WTC11 (cell line): ENCODE measurements at regions not wholly inside any gene's neighbourhood (a gene's known extent, or its start where the extent isn't known, plus 50 kb on each side); places are given as distances from the start of the nearest gene placed in this dataset.

ENCODE experiments used
- ATAC-seq: fragments of 200-7000 bp; cut with Tn5 transposase; 2 replicates; pipeline ENCODE4 v1.10.0; 2021; ENCODE audit warnings: mild to moderate bottlenecking, moderate library complexity
- CTCF ChIA-PET: fragments of 300-600 bp; sonication (Branson Sonifier 250); formaldehyde crosslinking; loops from one replicate; lab custom pipeline; 2021; ENCODE audit warnings: antibody characterized with exemption; lab: Charles Lee
- POLR2A ChIA-PET: fragments of 350-600 bp; sonication (Branson Sonifier 250); formaldehyde crosslinking; loops from one replicate; lab custom pipeline; 2021; ENCODE audit warnings: antibody characterized with exemption; lab: Charles Lee
- DNase-seq: peaks from one replicate; pipeline ENCODE4 v3.0.0; 2021; ENCODE audit warnings: low spot score
- H3K27ac Mint-ChIP-seq: 2 replicates; pipeline ENCODE4 v1.8.0; 2021; ENCODE audit warnings: mixed read lengths
- H3K27me3 Mint-ChIP-seq: 2 replicates; pipeline ENCODE4 v1.8.0; 2021; ENCODE audit warnings: low read depth, mild to moderate bottlenecking, moderate library complexity, mixed read lengths
- H3K36me3 Mint-ChIP-seq: 2 replicates; pipeline ENCODE4 v1.8.0; 2021; ENCODE audit warnings: mixed read lengths
- H3K4me1 Mint-ChIP-seq: 2 replicates; pipeline ENCODE4 v1.8.0; 2022; ENCODE audit warnings: mixed read lengths
- H3K4me3 Mint-ChIP-seq: 2 replicates; pipeline ENCODE4 v1.8.0; 2021; ENCODE audit warnings: mild to moderate bottlenecking, moderate library complexity, mixed read lengths
- H3K9me3 Mint-ChIP-seq: 2 replicates; pipeline ENCODE4 v1.8.0; 2021; ENCODE audit warnings: mixed read lengths
- ETV6 ChIP-seq: sonication (generic); formaldehyde crosslinking; IDR thresholded peaks from 2 replicates; pipeline ENCODE4 v1.8.1; 2022; ENCODE audit warnings: mild to moderate bottlenecking, missing genetic modification reagents
- FOXP1 ChIP-seq: sonication (generic); formaldehyde crosslinking; IDR thresholded peaks from 2 replicates; pipeline ENCODE4 v1.8.0; 2022; ENCODE audit warnings: missing genetic modification reagents, mild to moderate bottlenecking, moderate library complexity, borderline replicate concordance
- GTF2I ChIP-seq: fragments of 250-450 bp; sonication (Bioruptor Pico); conservative IDR thresholded peaks from 2 replicates; pipeline ENCODE4 v1.4.0; 2021; ENCODE audit warnings: mild to moderate bottlenecking
- JUN ChIP-seq: sonication (generic); formaldehyde crosslinking; IDR thresholded peaks from 2 replicates; pipeline ENCODE4 v1.8.0; 2023; ENCODE audit warnings: mild to moderate bottlenecking, missing genetic modification reagents
- KAT7 ChIP-seq: sonication (generic); formaldehyde crosslinking; IDR thresholded peaks from 2 replicates; pipeline ENCODE4 v1.8.1; 2023; ENCODE audit warnings: missing genetic modification reagents, mild to moderate bottlenecking, borderline replicate concordance
- NFATC4 ChIP-seq: fragments of 250-450 bp; sonication (Bioruptor Pico); IDR thresholded peaks from 2 replicates; pipeline ENCODE4 v1.9.0; 2021; ENCODE audit warnings: mild to moderate bottlenecking
- SMAD4 ChIP-seq: sonication (generic); formaldehyde crosslinking; IDR thresholded peaks from 2 replicates; pipeline ENCODE4 v1.8.0; 2022; ENCODE audit warnings: mild to moderate bottlenecking, missing genetic modification reagents
- ZNF121 ChIP-seq: sonication (generic); formaldehyde crosslinking; IDR thresholded peaks from 2 replicates; pipeline ENCODE4 v1.8.0; 2023; ENCODE audit warnings: missing genetic modification reagents
- ZNF416 ChIP-seq: fragments of 250-450 bp; sonication (Bioruptor Pico); IDR thresholded peaks from 2 replicates; pipeline ENCODE4 v1.9.0; 2021; ENCODE audit warnings: mild to moderate bottlenecking, inconsistent platforms
- TF ChIP-seq, protein P1 (sequence below): sonication (generic); formaldehyde crosslinking; IDR thresholded peaks from 2 replicates; pipeline ENCODE4 v1.8.1; 2023; ENCODE audit warnings: mild to moderate bottlenecking, missing genetic modification reagents, borderline replicate concordance
- TF ChIP-seq, protein P2 (sequence below): sonication (generic); formaldehyde crosslinking; IDR thresholded peaks from 2 replicates; pipeline ENCODE4 v1.8.0; 2023; ENCODE audit warnings: missing genetic modification reagents, mild to moderate bottlenecking, borderline replicate concordance
- TF ChIP-seq, protein P3 (sequence below): sonication (generic); formaldehyde crosslinking; IDR thresholded peaks from 2 replicates; pipeline ENCODE4 v1.8.1; 2022; ENCODE audit warnings: low read depth, missing genetic modification reagents, borderline replicate concordance
- TF ChIP-seq, protein P4 (sequence below): sonication (generic); formaldehyde crosslinking; IDR thresholded peaks from 2 replicates; pipeline ENCODE4 v1.8.1; 2022; ENCODE audit warnings: mild to moderate bottlenecking, missing genetic modification reagents, moderate library complexity, borderline replicate concordance
- TF ChIP-seq, protein P5 (sequence below): sonication (generic); formaldehyde crosslinking; IDR thresholded peaks from 2 replicates; pipeline ENCODE4 v1.8.1; 2022; ENCODE audit warnings: missing genetic modification reagents, borderline replicate concordance

DNA sequence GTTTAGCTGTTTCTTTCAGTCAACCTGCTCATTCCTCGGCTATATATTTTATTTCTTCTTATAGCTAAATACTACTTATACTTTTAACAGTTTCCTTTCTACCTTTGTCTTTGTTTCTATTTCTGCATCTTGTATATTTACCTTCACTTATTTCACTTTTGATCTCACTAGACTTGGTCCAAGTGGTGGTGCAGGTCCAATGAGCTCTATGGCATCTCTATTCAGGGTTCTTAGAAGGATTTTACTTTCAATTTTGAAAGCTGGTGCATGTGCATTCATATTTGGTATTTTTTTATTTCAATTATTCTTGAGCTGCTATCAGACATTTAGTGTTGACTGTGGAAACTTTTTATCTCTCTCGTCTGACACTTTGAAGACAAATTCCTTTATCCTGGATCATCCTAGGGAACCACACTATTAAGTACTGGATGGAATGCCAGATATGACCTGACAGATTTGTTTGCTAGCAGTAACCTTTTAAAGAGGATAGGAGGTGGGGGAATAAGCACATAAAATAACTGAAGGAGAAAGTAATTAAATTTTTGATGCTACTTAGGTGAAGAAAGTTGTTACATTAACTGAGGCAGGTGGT, 123.1 kb upstream of the PJA2 start:
- H3K9me3 Mint-ChIP-seq = no peaks in the 10 kb centered on the region
- DNase-seq = no peak

More for the DNA sequence above, 123.1 kb upstream of the PJA2 start:
- TF ChIP-seq, protein P1, sequence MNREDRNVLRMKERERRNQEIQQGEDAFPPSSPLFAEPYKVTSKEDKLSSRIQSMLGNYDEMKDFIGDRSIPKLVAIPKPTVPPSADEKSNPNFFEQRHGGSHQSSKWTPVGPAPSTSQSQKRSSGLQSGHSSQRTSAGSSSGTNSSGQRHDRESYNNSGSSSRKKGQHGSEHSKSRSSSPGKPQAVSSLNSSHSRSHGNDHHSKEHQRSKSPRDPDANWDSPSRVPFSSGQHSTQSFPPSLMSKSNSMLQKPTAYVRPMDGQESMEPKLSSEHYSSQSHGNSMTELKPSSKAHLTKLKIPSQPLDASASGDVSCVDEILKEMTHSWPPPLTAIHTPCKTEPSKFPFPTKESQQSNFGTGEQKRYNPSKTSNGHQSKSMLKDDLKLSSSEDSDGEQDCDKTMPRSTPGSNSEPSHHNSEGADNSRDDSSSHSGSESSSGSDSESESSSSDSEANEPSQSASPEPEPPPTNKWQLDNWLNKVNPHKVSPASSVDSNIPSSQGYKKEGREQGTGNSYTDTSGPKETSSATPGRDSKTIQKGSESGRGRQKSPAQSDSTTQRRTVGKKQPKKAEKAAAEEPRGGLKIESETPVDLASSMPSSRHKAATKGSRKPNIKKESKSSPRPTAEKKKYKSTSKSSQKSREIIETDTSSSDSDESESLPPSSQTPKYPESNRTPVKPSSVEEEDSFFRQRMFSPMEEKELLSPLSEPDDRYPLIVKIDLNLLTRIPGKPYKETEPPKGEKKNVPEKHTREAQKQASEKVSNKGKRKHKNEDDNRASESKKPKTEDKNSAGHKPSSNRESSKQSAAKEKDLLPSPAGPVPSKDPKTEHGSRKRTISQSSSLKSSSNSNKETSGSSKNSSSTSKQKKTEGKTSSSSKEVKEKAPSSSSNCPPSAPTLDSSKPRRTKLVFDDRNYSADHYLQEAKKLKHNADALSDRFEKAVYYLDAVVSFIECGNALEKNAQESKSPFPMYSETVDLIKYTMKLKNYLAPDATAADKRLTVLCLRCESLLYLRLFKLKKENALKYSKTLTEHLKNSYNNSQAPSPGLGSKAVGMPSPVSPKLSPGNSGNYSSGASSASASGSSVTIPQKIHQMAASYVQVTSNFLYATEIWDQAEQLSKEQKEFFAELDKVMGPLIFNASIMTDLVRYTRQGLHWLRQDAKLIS (CRISPR knock-in tag) = no peak
- TF ChIP-seq, protein P2, sequence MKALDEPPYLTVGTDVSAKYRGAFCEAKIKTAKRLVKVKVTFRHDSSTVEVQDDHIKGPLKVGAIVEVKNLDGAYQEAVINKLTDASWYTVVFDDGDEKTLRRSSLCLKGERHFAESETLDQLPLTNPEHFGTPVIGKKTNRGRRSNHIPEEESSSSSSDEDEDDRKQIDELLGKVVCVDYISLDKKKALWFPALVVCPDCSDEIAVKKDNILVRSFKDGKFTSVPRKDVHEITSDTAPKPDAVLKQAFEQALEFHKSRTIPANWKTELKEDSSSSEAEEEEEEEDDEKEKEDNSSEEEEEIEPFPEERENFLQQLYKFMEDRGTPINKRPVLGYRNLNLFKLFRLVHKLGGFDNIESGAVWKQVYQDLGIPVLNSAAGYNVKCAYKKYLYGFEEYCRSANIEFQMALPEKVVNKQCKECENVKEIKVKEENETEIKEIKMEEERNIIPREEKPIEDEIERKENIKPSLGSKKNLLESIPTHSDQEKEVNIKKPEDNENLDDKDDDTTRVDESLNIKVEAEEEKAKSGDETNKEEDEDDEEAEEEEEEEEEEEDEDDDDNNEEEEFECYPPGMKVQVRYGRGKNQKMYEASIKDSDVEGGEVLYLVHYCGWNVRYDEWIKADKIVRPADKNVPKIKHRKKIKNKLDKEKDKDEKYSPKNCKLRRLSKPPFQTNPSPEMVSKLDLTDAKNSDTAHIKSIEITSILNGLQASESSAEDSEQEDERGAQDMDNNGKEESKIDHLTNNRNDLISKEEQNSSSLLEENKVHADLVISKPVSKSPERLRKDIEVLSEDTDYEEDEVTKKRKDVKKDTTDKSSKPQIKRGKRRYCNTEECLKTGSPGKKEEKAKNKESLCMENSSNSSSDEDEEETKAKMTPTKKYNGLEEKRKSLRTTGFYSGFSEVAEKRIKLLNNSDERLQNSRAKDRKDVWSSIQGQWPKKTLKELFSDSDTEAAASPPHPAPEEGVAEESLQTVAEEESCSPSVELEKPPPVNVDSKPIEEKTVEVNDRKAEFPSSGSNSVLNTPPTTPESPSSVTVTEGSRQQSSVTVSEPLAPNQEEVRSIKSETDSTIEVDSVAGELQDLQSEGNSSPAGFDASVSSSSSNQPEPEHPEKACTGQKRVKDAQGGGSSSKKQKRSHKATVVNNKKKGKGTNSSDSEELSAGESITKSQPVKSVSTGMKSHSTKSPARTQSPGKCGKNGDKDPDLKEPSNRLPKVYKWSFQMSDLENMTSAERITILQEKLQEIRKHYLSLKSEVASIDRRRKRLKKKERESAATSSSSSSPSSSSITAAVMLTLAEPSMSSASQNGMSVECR = no peak
- TF ChIP-seq FOXP1 = no peak
- no peak for TF ChIP-seq NFATC4 (CRISPR knock-in tag)
- TF ChIP-seq JUN (CRISPR knock-in tag) = no peak
- no peak for TF ChIP-seq ZNF416 (CRISPR knock-in tag)
- TF ChIP-seq, protein P3, sequence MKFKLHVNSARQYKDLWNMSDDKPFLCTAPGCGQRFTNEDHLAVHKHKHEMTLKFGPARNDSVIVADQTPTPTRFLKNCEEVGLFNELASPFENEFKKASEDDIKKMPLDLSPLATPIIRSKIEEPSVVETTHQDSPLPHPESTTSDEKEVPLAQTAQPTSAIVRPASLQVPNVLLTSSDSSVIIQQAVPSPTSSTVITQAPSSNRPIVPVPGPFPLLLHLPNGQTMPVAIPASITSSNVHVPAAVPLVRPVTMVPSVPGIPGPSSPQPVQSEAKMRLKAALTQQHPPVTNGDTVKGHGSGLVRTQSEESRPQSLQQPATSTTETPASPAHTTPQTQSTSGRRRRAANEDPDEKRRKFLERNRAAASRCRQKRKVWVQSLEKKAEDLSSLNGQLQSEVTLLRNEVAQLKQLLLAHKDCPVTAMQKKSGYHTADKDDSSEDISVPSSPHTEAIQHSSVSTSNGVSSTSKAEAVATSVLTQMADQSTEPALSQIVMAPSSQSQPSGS = no peak
- no peak for TF ChIP-seq SMAD4 (CRISPR knock-in tag)
- no peak for TF ChIP-seq ZNF121 (CRISPR knock-in tag)
- no peak for TF ChIP-seq GTF2I (CRISPR knock-in tag)
- TF ChIP-seq, protein P4, sequence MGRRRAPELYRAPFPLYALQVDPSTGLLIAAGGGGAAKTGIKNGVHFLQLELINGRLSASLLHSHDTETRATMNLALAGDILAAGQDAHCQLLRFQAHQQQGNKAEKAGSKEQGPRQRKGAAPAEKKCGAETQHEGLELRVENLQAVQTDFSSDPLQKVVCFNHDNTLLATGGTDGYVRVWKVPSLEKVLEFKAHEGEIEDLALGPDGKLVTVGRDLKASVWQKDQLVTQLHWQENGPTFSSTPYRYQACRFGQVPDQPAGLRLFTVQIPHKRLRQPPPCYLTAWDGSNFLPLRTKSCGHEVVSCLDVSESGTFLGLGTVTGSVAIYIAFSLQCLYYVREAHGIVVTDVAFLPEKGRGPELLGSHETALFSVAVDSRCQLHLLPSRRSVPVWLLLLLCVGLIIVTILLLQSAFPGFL (CRISPR knock-in tag) = no peak
- no peak for TF ChIP-seq ETV6 (CRISPR knock-in tag)
- no peak for TF ChIP-seq KAT7
- TF ChIP-seq, protein P5, sequence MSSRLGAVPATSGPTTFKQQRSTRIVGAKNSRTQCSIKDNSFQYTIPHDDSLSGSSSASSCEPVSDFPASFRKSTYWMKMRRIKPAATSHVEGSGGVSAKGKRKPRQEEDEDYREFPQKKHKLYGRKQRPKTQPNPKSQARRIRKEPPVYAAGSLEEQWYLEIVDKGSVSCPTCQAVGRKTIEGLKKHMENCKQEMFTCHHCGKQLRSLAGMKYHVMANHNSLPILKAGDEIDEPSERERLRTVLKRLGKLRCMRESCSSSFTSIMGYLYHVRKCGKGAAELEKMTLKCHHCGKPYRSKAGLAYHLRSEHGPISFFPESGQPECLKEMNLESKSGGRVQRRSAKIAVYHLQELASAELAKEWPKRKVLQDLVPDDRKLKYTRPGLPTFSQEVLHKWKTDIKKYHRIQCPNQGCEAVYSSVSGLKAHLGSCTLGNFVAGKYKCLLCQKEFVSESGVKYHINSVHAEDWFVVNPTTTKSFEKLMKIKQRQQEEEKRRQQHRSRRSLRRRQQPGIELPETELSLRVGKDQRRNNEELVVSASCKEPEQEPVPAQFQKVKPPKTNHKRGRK = no peak
- H3K4me3 Mint-ChIP-seq = no peak overlapping the region
- CTCF ChIA-PET = interaction anchor here (1.5 kb wide), 1 partner anchor 156 kb away, joined by 4 read pairs; no protein-coding TSS in a partner anchor
- no peaks in the 10 kb centered on the region for H3K4me1 Mint-ChIP-seq
- POLR2A ChIA-PET = no interaction called here
- no peaks in the 10 kb centered on the region for H3K27me3 Mint-ChIP-seq
- no peaks in the 10 kb centered on the region for H3K36me3 Mint-ChIP-seq
- no peak for ATAC-seq
- H3K27ac Mint-ChIP-seq = no peak overlapping the region
